ENCODE measurements at regions not wholly inside any gene's neighbourhood (a gene's known extent, or its start where the extent isn't known, plus 50 kb on each side); places are given as distances from the start of the nearest gene placed in this dataset.

DNA sequence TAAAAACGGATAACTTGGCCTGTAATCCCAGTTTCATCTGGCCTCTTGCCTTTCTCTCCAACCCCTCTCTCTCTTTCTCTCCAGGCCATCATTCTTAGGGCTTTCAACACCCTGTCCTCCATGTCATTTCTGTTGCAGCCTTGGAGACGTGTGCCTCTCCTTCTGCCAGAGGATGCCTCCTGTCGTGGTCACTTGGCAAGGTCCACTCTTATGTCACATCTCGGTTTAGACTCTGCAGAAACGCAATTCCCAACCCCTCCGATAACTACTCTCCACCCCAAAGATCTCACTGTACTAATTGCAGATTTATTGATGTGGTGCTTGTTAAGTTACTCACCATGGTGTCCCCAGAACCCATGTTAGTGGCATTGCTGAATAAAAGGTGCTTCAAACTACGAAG lies 787.3 kb upstream of the RBFOX1 start:
- no peaks in the 10 kb centered on the region for H3K9me2 ChIP-seq (ENCODE audit: insufficient read depth)
- H3F3A ChIP-seq (ENCODE audit: insufficient read depth): no peaks in the 10 kb centered on the region
- H3K4me3 ChIP-seq: no peak overlapping the region
- no peaks in the 10 kb centered on the region for H3K4me1 ChIP-seq (ENCODE audit: insufficient read depth)
- no peaks in the 10 kb centered on the region for H3K9me3 ChIP-seq (ENCODE audit: low read depth)
- 16 to 23% methylated on average over 7 of the region's 7 CpGs for WGBS, 2 experiments (ENCODE audit: low coverage in 1 of 2, low lambda C conversion rate in 2 of 2, missing lambda C conversion rate in 2 of 2)
- H4K20me1 ChIP-seq (ENCODE audit: insufficient read depth): no peaks in the 10 kb centered on the region
- no peak for TF ChIP-seq EZH2phosphoT487 (IDR thresholded peaks at IDR 0.05; ENCODE audit: insufficient read depth, low read depth)
- no peak for TF ChIP-seq EZH2 (IDR thresholded peaks at IDR 0.05; ENCODE audit: insufficient read depth, poor library complexity, severe bottlenecking)
- no peak overlapping the region for H3K9ac ChIP-seq
- no peak overlapping the region for H2AFZ ChIP-seq
- no peaks in the 10 kb centered on the region for H3K79me2 ChIP-seq (ENCODE audit: insufficient read depth)
- H3K27ac ChIP-seq: no peak overlapping the region
- in situ Hi-C loops (cut with MboI): no loop called here
- no peak overlapping the region for H3K4me2 ChIP-seq (ENCODE audit: unreplicated experiment)
- no peaks in the 10 kb centered on the region for H3K36me3 ChIP-seq (ENCODE audit: low read depth)
- no peaks in the 10 kb centered on the region for H3K27me3 ChIP-seq (replicated peaks; ENCODE audit: insufficient read depth)
- no peak for DNase-seq

DNA sequence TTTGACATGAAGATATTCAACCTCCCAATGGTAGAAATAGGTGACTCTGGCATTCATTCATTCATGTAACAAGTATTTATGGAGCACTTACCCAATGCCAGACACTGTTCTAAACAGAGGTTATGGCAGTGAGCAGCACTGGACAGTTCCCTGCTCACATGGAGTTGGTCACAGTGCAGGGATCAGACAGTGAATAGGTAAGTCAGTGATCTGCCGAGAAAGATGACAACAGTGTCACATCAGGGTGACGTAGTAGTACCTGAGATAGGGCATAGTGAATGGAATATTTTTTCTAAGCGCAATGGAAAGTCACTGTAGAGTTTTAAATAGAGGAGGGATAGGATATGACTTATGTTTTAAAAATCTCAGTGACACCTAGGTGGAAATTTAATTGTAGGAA lies 791.4 kb upstream of the RBFOX1 start:
- Histone ChIP-seq H3F3A (ENCODE audit: insufficient read depth) (no peaks in the 10 kb centered on the region), H2AFZ (no peak overlapping the region), H3K9me3 (ENCODE audit: low read depth) (no peaks in the 10 kb centered on the region), H3K4me1 (ENCODE audit: insufficient read depth) (no peaks in the 10 kb centered on the region), H3K36me3 (ENCODE audit: low read depth) (no peaks in the 10 kb centered on the region), H3K9ac (no peak overlapping the region), H3K4me2 (ENCODE audit: unreplicated experiment) (no peak overlapping the region), H3K4me3 (no peak overlapping the region), H3K27ac (no peak overlapping the region), H3K27me3 (replicated peaks; ENCODE audit: insufficient read depth) (no peaks in the 10 kb centered on the region), H3K79me2 (ENCODE audit: insufficient read depth) (no peaks in the 10 kb centered on the region), H3K9me2 (ENCODE audit: insufficient read depth) (no peaks in the 10 kb centered on the region), H4K20me1 (ENCODE audit: insufficient read depth) (no peaks in the 10 kb centered on the region)
- WGBS, 2 experiments (ENCODE audit: low coverage in 1 of 2, low lambda C conversion rate in 2 of 2, missing lambda C conversion rate in 2 of 2): 14 to 22% methylated on average over 3 of the region's 3 CpGs
- TF ChIP-seq EZH2phosphoT487 (IDR thresholded peaks at IDR 0.05; ENCODE audit: insufficient read depth, low read depth) (no peak), EZH2 (IDR thresholded peaks at IDR 0.05; ENCODE audit: insufficient read depth, poor library complexity, severe bottlenecking) (no peak)
- no peak for DNase-seq
- in situ Hi-C loops (cut with MboI): no loop called here

DNA sequence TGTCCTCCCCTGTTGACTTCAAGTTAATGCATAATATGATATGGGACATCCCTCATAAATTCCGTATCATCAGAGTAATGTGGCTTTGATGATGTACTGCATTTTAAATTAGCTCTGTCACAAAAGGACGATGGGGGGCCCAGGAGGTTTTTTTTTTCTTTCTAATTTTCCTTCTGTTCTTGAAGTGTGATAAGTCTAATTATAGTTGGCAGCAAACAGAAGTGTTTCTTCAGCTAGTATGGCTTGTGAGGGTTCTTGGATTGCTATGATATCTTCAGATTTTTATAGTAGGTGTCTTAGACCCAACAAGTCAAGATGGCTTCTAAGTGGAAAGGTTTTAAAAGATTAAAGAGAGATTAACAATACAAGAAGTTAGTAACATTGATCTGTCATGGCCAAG lies 796.2 kb upstream of the RBFOX1 start:
- Histone ChIP-seq H3K79me2 (ENCODE audit: insufficient read depth) (no peaks in the 10 kb centered on the region), H3K9ac (no peak overlapping the region), H3K4me3 (no peak overlapping the region), H3K27me3 (replicated peaks; ENCODE audit: insufficient read depth) (no peaks in the 10 kb centered on the region), H3K4me2 (ENCODE audit: unreplicated experiment) (no peak overlapping the region), H3K36me3 (ENCODE audit: low read depth) (no peaks in the 10 kb centered on the region), H3K9me3 (ENCODE audit: low read depth) (no peaks in the 10 kb centered on the region), H4K20me1 (ENCODE audit: insufficient read depth) (no peaks in the 10 kb centered on the region), H3K9me2 (ENCODE audit: insufficient read depth) (no peaks in the 10 kb centered on the region), H3K27ac (no peak overlapping the region), H2AFZ (no peak overlapping the region), H3F3A (ENCODE audit: insufficient read depth) (no peaks in the 10 kb centered on the region), H3K4me1 (ENCODE audit: insufficient read depth) (no peaks in the 10 kb centered on the region)
- no peak for TF ChIP-seq EZH2phosphoT487 (IDR thresholded peaks at IDR 0.05; ENCODE audit: insufficient read depth, low read depth)
- no peak for TF ChIP-seq EZH2 (IDR thresholded peaks at IDR 0.05; ENCODE audit: insufficient read depth, poor library complexity, severe bottlenecking)
- no peak for DNase-seq
- in situ Hi-C loops (cut with MboI): no loop called here
- 10 to 16% methylated on average over 2 of the region's 2 CpGs for WGBS, 2 experiments (ENCODE audit: low coverage in 1 of 2, low lambda C conversion rate in 2 of 2, missing lambda C conversion rate in 2 of 2)

GRCh38 chr16:6531067-6531466 lies 801.6 kb upstream of the RBFOX1 start:
- Histone ChIP-seq H4K20me1 (ENCODE audit: insufficient read depth) (no peaks in the 10 kb centered on the region), H3K4me2 (ENCODE audit: unreplicated experiment) (no peak overlapping the region), H3K4me1 (ENCODE audit: insufficient read depth) (no peaks in the 10 kb centered on the region), H3K9me3 (ENCODE audit: low read depth) (no peaks in the 10 kb centered on the region), H3K9me2 (ENCODE audit: insufficient read depth) (no peaks in the 10 kb centered on the region), H3K27ac (no peak overlapping the region), H3K36me3 (ENCODE audit: low read depth) (no peaks in the 10 kb centered on the region), H3K4me3 (no peak overlapping the region), H3K27me3 (replicated peaks; ENCODE audit: insufficient read depth) (no peaks in the 10 kb centered on the region), H3K9ac (no peak overlapping the region), H2AFZ (no peak overlapping the region), H3F3A (ENCODE audit: insufficient read depth) (no peaks in the 10 kb centered on the region), H3K79me2 (ENCODE audit: insufficient read depth) (no peaks in the 10 kb centered on the region)
- TF ChIP-seq EZH2 (IDR thresholded peaks at IDR 0.05; ENCODE audit: insufficient read depth, poor library complexity, severe bottlenecking) (no peak), EZH2phosphoT487 (IDR thresholded peaks at IDR 0.05; ENCODE audit: insufficient read depth, low read depth) (no peak)
- WGBS, 2 experiments (ENCODE audit: low coverage in 1 of 2, low lambda C conversion rate in 2 of 2, missing lambda C conversion rate in 2 of 2): 7 to 8% methylated on average over 3 of the region's 3 CpGs
- no peak for DNase-seq
- in situ Hi-C loops (cut with MboI): no loop called here

- Histone ChIP-seq H3K9ac (no peak overlapping the region), H3K27ac (no peak overlapping the region), H3K27me3 (replicated peaks; ENCODE audit: insufficient read depth) (no peaks in the 10 kb centered on the region), H3K79me2 (ENCODE audit: insufficient read depth) (no peaks in the 10 kb centered on the region), H3K4me2 (ENCODE audit: unreplicated experiment) (no peak overlapping the region), H3F3A (ENCODE audit: insufficient read depth) (no peaks in the 10 kb centered on the region), H3K4me3 (no peak overlapping the region), H3K9me3 (ENCODE audit: low read depth) (no peaks in the 10 kb centered on the region), H3K36me3 (ENCODE audit: low read depth) (no peaks in the 10 kb centered on the region), H2AFZ (no peak overlapping the region), H3K9me2 (ENCODE audit: insufficient read depth) (no peaks in the 10 kb centered on the region), H4K20me1 (ENCODE audit: insufficient read depth) (no peaks in the 10 kb centered on the region), H3K4me1 (ENCODE audit: insufficient read depth) (no peaks in the 10 kb centered on the region)
- TF ChIP-seq EZH2phosphoT487 (IDR thresholded peaks at IDR 0.05; ENCODE audit: insufficient read depth, low read depth) (no peak), EZH2 (IDR thresholded peaks at IDR 0.05; ENCODE audit: insufficient read depth, poor library complexity, severe bottlenecking) (no peak)
- in situ Hi-C loops (cut with MboI): no loop called here
- WGBS, 2 experiments (ENCODE audit: low coverage in 1 of 2, low lambda C conversion rate in 2 of 2, missing lambda C conversion rate in 2 of 2): 9 to 10% methylated on average over 2 of the region's 2 CpGs
- DNase-seq: no peak
These were observed 804.4 kb upstream of the RBFOX1 start for GRCh38 chr16:6528217-6528616.

All from GM23248 (cell line).